Hepatic stellate cell (primary cell): ENCODE measurements at regions not wholly inside any gene's neighbourhood (a gene's known extent, or its start where the extent isn't known, plus 50 kb on each side); places are given as distances from the start of the nearest gene placed in this dataset.

ENCODE experiments used
- DNase-seq: peaks from one replicate; pipeline ENCODE4 v3.0.0; 2011; ENCODE audit warnings: low spot score

DNA sequence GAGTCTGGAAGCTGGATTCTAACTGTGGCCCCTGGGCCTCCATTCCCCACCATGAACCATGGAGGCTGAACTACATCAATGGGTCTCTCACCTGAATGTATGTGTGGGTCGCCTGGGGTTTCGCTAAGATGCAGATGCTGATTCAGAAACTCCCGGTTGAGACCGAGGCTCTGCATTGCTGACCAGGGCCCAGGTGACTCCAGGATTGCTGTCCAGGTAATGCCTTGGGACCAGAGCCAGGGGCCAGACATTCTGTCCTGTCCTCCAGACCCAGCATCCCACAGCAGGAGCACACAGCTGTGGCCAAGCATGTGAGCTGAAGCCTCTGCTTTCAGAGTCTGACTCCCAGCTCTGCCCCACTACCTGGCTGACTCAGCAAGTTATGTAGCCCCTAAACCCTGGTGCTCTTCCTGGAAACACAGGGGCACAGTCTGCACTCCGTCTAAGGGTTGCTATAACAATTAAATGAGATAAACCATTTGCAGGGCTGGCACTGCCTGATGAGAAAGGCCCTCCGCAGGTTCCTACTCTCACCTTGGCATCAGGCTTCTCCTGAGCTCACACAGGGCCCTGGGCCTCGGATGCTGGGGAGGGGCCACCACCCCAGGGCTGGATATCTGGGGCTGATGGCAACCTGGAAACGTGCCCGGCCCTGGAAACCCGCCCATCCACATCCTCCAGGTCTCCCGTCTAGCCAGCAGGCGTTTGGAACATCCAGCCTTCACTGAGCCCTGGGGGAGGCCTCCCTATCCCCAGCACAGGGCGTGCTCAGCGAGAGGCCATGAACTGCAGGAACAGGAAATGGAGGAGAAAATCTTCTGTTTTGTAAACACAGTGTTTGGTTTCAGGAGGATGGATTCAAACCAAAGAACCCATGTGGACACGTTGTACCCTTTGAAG is 175.7 kb downstream of the DLL1 start:
- no peak for DNase-seq

GRCh38 chr6:170114187-170114945 is 176.5 kb downstream of the DLL1 start:
- DNase-seq: no peak

DNA sequence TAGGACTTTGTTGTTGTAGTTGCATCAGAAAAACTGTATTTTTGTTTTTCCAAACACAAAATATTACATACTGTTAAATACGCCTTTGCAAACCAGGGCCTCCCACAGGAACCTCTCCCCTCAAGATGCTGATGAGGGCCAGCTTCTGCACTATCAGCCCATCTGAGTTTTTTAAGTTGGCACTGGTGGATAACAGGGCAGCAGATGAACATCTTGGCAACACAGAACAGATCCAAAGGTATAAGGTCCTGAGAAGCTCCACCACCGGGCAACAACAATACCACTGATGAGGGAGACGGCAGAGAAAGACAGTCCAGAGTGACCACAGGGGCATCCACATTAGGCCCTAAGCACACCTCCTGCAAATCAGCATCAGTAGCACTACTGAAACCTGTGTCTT is 177.7 kb downstream of the DLL1 start:
- no peak for DNase-seq

DNA sequence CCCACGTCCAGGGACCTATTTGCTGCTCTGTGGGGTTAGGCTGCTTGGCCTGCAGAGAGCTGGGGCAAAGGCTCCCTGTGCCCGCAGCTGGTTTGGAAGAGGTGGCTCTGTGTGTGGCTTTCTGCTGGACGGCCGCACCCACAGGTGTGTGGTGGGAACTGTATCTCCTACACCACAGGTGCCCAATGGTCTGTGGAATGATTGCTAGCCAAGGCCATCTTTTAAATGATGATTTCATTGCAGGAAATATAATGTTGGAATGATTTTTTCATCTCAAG is 178.4 kb downstream of the DLL1 start:
- no peak for DNase-seq

DNA sequence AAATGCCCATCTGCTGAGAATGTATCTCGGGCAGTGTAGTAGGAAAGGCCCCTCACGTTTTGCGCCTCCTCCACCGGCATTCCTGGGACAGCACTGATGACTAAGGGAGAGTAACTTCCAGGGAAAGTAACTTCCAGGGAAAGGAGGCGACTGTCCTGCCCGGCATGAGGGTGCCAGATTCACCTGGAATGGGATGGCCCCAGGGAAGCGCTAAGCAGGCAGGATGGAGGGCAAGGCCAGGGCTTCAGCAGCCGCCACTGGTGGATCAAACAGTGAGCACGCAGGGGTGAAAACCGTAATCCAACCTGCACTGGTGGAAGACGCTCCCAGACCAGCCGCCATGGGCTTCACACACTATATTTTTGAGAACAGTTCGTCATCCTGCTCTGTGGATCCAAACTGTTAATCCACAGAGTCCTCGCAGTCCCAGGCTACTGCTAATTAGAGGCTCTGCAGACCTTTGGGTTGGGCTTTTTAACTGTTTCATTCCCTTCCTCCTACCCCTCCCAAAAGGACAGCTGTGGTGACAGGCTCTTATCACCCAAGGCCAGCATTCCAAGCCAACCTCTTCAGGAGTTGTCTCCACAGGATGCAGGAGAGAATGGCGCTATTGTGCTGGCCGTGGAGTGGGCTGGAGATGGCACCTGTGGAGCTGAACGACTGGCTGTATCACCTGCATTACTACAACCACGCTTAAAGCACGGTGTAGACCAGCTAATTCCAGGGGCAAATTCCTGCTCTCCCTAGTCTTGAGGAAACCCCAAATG is 178.9 kb downstream of the DLL1 start:
- no peak for DNase-seq

GRCh38 chr6:170111141-170111664 is 179.7 kb downstream of the DLL1 start:
- no peak for DNase-seq

DNA sequence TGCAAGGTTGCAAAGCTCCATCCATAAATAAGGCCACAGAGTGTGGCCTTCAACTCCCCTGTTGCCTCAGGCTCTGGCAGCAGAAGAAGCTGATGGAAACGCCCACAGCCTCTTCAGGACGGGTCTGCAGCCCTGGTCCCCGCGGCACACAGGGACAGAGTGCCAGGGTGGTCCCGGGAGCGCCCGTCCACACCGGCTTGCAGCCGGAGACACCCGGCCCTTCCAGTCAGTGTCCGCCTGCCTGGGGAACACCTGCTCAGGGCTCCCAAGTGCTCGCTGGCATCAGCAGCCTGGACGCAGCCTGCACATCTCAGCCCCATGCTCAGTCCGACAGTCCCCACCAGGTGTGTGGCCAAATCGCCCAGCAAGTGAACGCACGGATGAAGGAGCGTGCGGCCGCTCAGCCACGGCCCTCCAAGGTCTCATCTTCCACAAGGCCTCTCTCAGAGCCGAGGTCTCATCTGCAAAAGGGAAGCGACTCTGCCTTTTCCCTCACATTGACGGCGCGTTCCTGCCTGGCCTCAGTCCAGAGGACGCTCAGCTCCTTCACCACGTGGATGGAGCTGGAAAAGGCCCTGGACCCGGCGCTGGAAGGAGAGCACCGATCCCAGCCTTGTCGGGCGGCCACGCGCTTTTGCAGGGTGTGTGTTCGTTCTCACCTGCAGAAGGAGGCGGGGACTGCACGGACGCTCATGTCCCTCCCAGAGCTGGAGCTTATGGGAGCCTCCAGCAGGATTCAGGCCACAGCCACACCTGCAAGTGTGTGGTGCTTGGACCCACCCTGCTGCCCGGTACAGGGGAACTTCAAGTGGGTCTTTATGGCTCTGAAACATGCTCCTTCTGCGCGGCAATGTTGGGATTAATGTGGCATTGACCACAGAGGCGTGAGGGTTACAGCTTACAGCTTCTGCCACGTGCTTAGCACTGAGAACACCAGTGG is 180.4 kb downstream of the DLL1 start:
- DNase-seq: no peak

DNA sequence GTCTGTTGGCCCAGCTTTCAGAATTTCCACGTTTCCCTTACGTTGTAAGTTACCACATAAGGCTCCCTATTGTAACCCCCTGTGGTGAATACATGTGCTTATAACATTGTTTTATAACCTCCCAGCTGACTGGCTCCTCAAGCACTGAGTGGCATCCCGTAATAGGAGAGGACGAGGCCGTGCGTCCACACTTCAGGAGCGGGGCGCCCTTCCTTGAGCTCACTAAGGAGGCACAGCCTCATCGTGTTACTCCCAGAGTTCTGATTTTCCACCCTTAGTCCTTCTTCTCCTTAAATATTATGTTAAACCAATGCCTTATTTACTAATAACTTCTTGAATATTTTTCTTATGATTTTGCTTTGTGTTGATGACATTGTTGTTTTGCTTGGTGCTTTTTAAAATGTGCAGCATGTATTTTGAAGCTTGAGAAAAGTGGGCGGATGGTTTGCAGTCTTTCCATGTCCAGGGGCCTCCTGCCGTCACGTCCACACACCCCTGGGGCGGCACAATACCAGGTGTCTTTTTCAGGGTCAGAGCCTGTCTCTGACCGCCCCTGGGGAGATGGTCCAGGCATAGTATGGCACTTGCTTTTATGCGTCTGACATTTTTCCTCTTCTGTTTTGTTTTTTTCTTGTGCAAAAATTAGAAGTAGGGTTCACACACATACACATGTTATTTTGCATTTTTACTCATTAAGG is 181.8 kb downstream of the DLL1 start:
- DNase-seq: no peak

- DNase-seq: no peak
Measured at GRCh38 chr6:170108456-170108855, 182.4 kb downstream of the DLL1 start.

DNA sequence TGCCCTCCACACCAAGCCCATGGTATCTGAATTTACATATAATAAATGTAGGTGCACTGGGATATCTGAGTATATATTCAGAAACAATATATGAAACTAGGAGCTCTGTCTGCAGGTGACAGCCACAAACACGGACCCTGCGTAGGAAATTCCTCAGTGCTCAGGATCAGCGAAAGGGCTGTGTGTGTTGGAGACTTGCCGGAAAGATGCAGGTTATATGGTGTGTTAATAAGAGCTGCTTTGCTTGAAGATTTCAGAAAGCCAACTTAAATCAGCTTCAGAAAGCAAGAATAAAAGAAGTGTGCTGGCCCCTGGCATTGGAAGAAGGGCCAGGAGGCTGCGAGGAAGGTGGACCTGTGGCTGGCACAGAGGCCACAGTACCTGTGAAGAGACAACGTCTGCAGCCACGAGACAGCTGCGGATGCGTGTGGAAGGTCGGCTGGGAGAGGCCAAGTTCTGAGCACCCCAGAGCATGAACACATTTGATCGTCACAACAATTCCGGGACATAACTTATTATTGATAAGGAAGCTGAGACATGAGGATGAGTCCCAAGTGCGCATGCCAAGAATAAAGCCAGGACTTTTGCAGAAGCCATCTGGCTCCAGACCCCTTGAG is 183.2 kb downstream of the DLL1 start:
- DNase-seq: no peak

DNA sequence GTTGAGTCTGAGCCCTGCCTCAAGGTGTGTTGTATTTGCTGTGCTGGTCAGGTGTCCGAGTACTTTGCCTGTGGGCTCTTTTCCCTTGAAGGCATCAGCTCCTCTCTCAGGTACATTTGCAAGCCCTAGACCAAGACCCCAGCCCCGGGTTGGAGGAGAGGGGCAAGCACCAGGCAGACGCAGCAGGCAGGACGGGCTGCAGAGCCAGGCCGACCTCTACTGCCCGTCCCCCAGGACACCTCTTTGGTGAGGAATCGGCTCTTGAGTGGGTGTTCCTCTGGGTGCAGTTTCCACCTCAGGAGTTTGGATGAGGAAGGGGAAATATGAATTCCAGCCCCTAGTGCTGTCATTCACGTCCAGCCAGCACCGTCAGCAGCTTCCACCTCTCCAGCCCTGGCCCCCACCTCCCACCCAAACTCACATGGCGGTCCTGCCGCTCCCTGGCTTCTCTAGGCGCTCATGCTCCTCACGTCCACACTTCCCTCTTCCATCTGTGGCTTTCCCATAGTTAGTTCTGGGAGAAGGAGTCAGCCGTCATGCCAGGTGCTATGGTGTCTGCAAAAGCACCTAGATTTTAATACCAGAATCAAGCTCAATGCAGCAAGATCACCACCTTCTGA is 183.9 kb downstream of the DLL1 start:
- no peak for DNase-seq

DNA sequence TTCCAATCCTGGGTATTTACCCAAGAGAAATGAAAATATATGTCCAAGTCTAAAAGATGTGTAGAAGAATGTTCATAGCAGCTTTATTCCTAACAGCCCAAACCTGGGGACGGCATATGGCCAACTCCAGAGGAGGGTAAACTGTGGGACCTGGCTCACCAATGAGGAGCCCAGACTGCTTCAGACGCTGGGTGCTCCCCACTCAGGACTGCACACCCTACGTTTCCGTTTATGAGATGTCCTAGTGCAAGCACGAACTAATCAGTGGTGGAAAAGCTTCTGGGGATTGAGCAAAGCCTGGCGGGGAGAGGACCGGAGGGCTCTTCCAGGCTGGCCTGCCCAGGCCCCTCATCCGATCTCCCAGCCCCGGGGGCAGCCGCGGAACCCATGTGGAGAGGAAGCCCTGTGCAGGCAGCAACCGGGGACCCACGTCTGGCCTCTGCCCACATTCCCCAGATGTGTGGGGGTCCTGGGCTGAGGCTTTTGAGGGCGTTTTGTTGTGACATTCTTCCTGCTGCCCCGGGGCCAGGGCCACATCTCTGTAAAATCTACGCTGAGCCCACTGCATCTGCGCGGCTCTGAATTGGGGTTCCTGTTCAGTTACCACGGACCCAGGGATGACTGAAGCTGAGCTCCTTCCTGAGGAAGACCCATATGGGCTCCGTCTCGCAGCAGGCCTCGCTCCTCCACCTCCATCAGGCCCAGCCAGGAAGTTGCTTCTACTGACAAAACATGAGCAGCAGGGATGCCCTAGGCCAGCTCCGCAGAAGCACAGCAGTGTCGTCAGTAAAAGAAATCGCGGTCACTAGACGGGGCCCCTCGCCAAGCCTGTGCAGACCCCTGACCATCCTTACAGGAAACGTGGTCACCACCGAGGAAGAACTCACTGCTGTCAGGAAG is 188.0 kb downstream of the DLL1 start:
- DNase-seq: no peak

- no peak for DNase-seq
Measured at GRCh38 chr6:170102038-170102437, 188.8 kb downstream of the DLL1 start.

- DNase-seq: no peak
Measured at GRCh38 chr6:170101281-170102035, 189.4 kb downstream of the DLL1 start.

DNA sequence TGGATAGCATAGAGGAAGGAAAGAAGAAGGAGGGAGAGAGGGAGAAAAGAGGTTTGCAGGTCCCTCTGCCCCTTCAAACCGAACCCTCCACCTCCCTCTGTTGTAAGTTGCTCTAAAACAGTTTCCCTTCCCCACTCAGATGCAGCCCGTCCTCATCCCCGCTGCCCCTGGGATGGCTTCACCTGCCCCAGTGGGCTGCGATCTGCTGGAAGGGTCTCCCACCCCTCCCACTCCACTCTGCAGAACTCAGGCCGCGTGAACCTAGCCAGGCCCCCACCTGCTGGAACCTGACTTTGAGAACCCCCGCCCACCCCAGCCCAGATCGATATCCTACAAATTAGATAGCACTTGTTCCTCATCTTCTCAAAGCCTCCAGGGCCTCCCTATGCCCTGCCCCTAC is 190.8 kb downstream of the DLL1 start:
- no peak for DNase-seq

DNA sequence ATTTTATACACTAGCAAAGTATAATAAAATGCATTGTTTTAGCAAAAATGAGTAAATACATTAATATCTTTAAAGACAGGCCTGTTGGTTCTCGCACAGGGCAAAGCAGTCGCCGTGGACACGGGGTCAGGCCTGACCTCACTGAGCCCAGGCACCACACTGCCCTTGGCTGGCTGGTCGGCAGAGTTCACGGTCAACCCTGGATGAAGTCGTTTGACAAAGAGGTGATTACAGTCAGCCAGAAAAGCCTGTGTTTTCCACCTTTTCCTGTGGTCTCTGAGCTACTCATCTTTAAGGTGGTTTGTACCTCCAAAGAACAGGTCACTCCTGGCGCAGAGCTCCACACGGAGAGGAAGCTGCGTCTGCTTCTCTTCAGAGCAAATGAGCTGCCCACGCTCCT is 191.5 kb downstream of the DLL1 start:
- no peak for DNase-seq

- no peak for DNase-seq
Measured at GRCh38 chr6:170098428-170099170, 192.3 kb downstream of the DLL1 start.
